T-cell (primary cell): ENCODE measurements at regions not wholly inside any gene's neighbourhood (a gene's known extent, or its start where the extent isn't known, plus 50 kb on each side); places are given as distances from the start of the nearest gene placed in this dataset.

Experiments used
- ATAC-seq, 4 experiments: fragments of 200-7000 bp in 3 of 4; fragments of 150-1000 bp in 1 of 4; cut with Tn5 transposase; replicated peaks in 1 of 4; 1 replicate in 3 of 4; 2 replicates in 1 of 4; pipeline ENCODE4 v1.10.0; 2021; ENCODE audit warnings: moderate library complexity in 3 of 4, mild to moderate bottlenecking in 2 of 4, moderate number of reproducible peaks in 1 of 4
- CTCF ChIA-PET, 2 donors: fragments of 300-600 bp; sonication (Branson Sonifier 250); formaldehyde crosslinking; loops; one replicate each; lab custom pipeline; 2022; ENCODE audit warnings: antibody characterized with exemption in 2 of 2; lab: Charles Lee
- POLR2A ChIA-PET, 2 donors: fragments of 300-600 bp; sonication (Branson Sonifier 250); formaldehyde crosslinking; loops; one replicate each; lab custom pipeline; 2022; ENCODE audit warnings: antibody characterized with exemption in 2 of 2; lab: Charles Lee
- DNase-seq, 35 experiments: peaks; one replicate each; pipeline versions ENCODE4 v3.0.0 to v3.0.0-alpha.2; 2013 to 2023
- H3K27ac ChIP-seq: one replicate; pipeline ENCODE4 v1.5.1; 2013; ENCODE audit warnings: low read length
- H3K27me3 ChIP-seq, 2 experiments: replicated peaks in 1 of 2; 1 replicate in 1 of 2; 2 replicates in 1 of 2; pipeline versions ENCODE4 v1.6.1 to v1.7.0; 2013; ENCODE audit warnings: low read length in 1 of 2, mixed read lengths in 1 of 2; ENCODE audit not compliant: control insufficient read depth in 2 of 2, insufficient read depth in 2 of 2; ENCODE audit errors: extremely low read depth in 1 of 2
- H3K36me3 ChIP-seq, 2 donors: 1 replicate in 1 of 2; 2 replicates in 1 of 2; pipeline versions ENCODE4 v1.6.1 to v1.7.0; 2013; ENCODE audit warnings: low read length in 1 of 2; ENCODE audit not compliant: control insufficient read depth in 2 of 2, insufficient read depth in 1 of 2; ENCODE audit errors: extremely low read depth in 1 of 2
- H3K4me1 ChIP-seq, 2 experiments: 1 replicate in 1 of 2; 2 replicates in 1 of 2; pipeline versions ENCODE4 v1.6.1 to v1.7.0; 2013; ENCODE audit warnings: low read length in 2 of 2, mixed read lengths in 1 of 2; ENCODE audit not compliant: insufficient read depth in 2 of 2, control insufficient read depth in 1 of 2; ENCODE audit errors: extremely low read depth in 1 of 2
- H3K4me3 ChIP-seq, 2 donors: 1 replicate in 1 of 2; 2 replicates in 1 of 2; pipeline versions ENCODE4 v1.5.1 to v1.7.0; 2013; ENCODE audit warnings: mild to moderate bottlenecking in 2 of 2, low read length in 1 of 2, moderate library complexity in 1 of 2; ENCODE audit not compliant: control insufficient read depth in 1 of 2; ENCODE audit errors: extremely low read depth in 1 of 2
- H3K9me3 ChIP-seq: 2 replicates; pipeline ENCODE4 v1.7.0; 2013
- H3K27ac Mint-ChIP-seq, 2 donors: one replicate each; pipeline ENCODE4 v1.8.0; 2020 to 2021; ENCODE audit warnings: mild to moderate bottlenecking in 2 of 2, mixed read lengths in 2 of 2
- H3K27me3 Mint-ChIP-seq, 2 donors: one replicate each; pipeline ENCODE4 v1.8.0; 2021 to 2022; ENCODE audit warnings: mixed read lengths in 2 of 2
- H3K36me3 Mint-ChIP-seq: one replicate; pipeline ENCODE4 v1.8.0; 2021; ENCODE audit warnings: mixed read lengths
- H3K4me1 Mint-ChIP-seq, 3 donors: one replicate each; pipeline ENCODE4 v1.8.0; 2020 to 2022; ENCODE audit warnings: mixed read lengths in 3 of 3, mild to moderate bottlenecking in 1 of 3
- H3K4me3 Mint-ChIP-seq, 3 donors: one replicate each; pipeline ENCODE4 v1.8.0; 2020 to 2022; ENCODE audit warnings: mild to moderate bottlenecking in 3 of 3, mixed read lengths in 3 of 3, moderate library complexity in 3 of 3
- H3K9me3 Mint-ChIP-seq, 3 donors: one replicate each; pipeline ENCODE4 v1.8.0; 2020 to 2022; ENCODE audit warnings: mixed read lengths in 3 of 3
- WGBS: methylation state at CpG from one replicate; pipeline ENCODE4 v1.1.5; 2013; ENCODE audit warnings: missing lambda C conversion rate; ENCODE audit not compliant: insufficient coverage; 5-methylcytosine and 5-hydroxymethylcytosine counted together

GRCh38 chr1:108064255-108064654 lies 99.3 kb upstream of the VAV3 start:
- no peak overlapping the region for H3K4me3 ChIP-seq
- H3K9me3 Mint-ChIP-seq, result peaks cover 6 to 14% (median 14%) of the 10 kb centered on the region in 3 donors
- ChIA-PET CTCF (no interaction called here), POLR2A (no interaction called here)
- no peaks in the 10 kb centered on the region for H3K36me3 ChIP-seq
- H3K36me3 Mint-ChIP-seq, result no peaks in the 10 kb centered on the region
- no peaks in the 10 kb centered on the region for H3K9me3 ChIP-seq
- H3K27ac ChIP-seq, result no peak overlapping the region
- H3K27me3 Mint-ChIP-seq, result no peaks in the 10 kb centered on the region
- no CpG with 5 or more reads among the region's 1 CpG for WGBS
- H3K27me3 ChIP-seq, result no peaks in the 10 kb centered on the region
- peaks cover 0 to 6% of the 10 kb centered on the region in 2 experiments for H3K4me1 ChIP-seq
- no peak overlapping the region for H3K4me3 Mint-ChIP-seq
- DNase-seq (no peak), ATAC-seq (no peak)
- no peak overlapping the region for H3K27ac Mint-ChIP-seq
- H3K4me1 Mint-ChIP-seq, result peaks cover 5 to 10% (median 8%) of the 10 kb centered on the region in 3 donors

- no peak for ATAC-seq
- Histone ChIP-seq H3K36me3 (no peaks in the 10 kb centered on the region), H3K27me3 (no peaks in the 10 kb centered on the region), H3K4me1 (peaks cover 0 to 6% of the 10 kb centered on the region in 2 experiments), H3K4me3 (no peak overlapping the region), H3K9me3 (no peaks in the 10 kb centered on the region), H3K27ac (no peak overlapping the region)
- peaks cover 5 to 10% (median 8%) of the 10 kb centered on the region in 3 donors for H3K4me1 Mint-ChIP-seq
- no peak overlapping the region for H3K27ac Mint-ChIP-seq
- H3K36me3 Mint-ChIP-seq, result no peaks in the 10 kb centered on the region
- 83% methylated on average over 1 of the region's 1 CpG for WGBS
- ChIA-PET CTCF (no interaction called here), POLR2A (no interaction called here)
- no peak overlapping the region for H3K4me3 Mint-ChIP-seq
- peaks cover 6 to 14% (median 14%) of the 10 kb centered on the region in 3 donors for H3K9me3 Mint-ChIP-seq
- DNase-seq, result no peak
- no peaks in the 10 kb centered on the region for H3K27me3 Mint-ChIP-seq
These were observed 98.7 kb upstream of the VAV3 start for GRCh38 chr1:108063703-108064102.

DNA sequence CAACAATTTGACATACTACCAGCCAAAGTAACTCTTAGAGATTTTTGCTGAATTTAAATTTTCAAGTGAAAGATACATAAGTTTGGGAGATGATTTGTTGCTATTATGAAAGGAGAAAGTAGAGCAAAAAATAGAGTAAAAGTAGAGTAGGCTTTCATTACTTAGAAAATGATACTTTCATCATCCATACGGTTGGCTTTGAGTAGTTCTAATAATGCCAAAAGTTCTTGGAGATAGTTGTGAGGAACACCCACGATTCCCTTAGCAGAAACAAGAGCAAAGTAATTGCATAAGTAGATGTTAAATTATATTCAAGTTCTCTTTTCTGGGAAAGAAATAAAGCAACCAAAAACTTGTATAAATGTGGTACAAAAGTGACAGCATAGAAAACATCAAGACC lies 95.0 kb upstream of the VAV3 start:
- H3K4me3 Mint-ChIP-seq, result no peak overlapping the region
- H3K4me1 ChIP-seq, result peaks cover 0 to 3% of the 10 kb centered on the region in 2 experiments
- peaks cover 6 to 14% (median 14%) of the 10 kb centered on the region in 3 donors for H3K9me3 Mint-ChIP-seq
- ChIA-PET POLR2A (no interaction called here), CTCF (interaction anchor here in 1 of 2 donors (0.7 kb wide), 1 partner anchor 35 kb away, joined by 5 read pairs; no protein-coding TSS in a partner anchor)
- ATAC-seq (no peak), DNase-seq (no peak)
- WGBS, result no CpG with 5 or more reads among the region's 2 CpGs
- no peaks in the 10 kb centered on the region for H3K36me3 Mint-ChIP-seq
- H3K4me3 ChIP-seq, result no peak overlapping the region
- no peak overlapping the region for H3K27ac ChIP-seq
- H3K36me3 ChIP-seq, result no peaks in the 10 kb centered on the region
- H3K27me3 Mint-ChIP-seq, result no peaks in the 10 kb centered on the region
- peaks cover 0 to 9% (median 0%) of the 10 kb centered on the region in 3 donors for H3K4me1 Mint-ChIP-seq
- H3K27ac Mint-ChIP-seq, result no peak overlapping the region
- no peaks in the 10 kb centered on the region for H3K9me3 ChIP-seq
- H3K27me3 ChIP-seq, result no peaks in the 10 kb centered on the region

DNA sequence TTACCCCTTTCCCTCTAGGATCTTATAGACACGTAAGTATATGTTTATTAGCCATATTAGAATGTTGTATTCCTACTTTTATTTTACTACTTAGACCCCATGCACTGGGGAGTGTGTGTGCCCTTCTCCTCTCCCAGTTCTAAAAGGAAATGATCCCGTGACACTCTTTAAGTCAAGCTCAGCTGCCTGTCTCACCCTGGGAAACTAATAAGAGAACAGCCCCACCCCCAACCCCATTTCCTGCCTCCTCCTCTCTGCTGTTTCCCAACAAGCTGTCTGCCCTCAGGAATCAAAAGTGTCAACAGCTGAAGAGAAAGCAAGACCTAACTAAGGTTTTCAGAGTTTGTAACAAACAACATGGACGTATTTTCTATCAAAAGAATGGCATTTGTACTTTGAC lies 92.6 kb upstream of the VAV3 start:
- Histone ChIP-seq H3K27me3 (no peaks in the 10 kb centered on the region), H3K9me3 (no peaks in the 10 kb centered on the region), H3K36me3 (no peaks in the 10 kb centered on the region), H3K27ac (no peak overlapping the region), H3K4me3 (no peak overlapping the region), H3K4me1 (peaks cover 0 to 3% of the 10 kb centered on the region in 2 experiments)
- POLR2A ChIA-PET, result no interaction called here
- CTCF ChIA-PET, result no interaction called here
- Mint-ChIP-seq H3K27me3 (no peaks in the 10 kb centered on the region), H3K4me1 (peaks cover 0 to 9% (median 0%) of the 10 kb centered on the region in 3 donors), H3K27ac (no peak overlapping the region), H3K9me3 (peaks cover 6 to 9% (median 9%) of the 10 kb centered on the region in 3 donors), H3K36me3 (no peaks in the 10 kb centered on the region), H3K4me3 (no peak overlapping the region)
- DNase-seq, result no peak
- ATAC-seq, result no peak
- 64% methylated on average over 1 of the region's 3 CpGs for WGBS

DNA sequence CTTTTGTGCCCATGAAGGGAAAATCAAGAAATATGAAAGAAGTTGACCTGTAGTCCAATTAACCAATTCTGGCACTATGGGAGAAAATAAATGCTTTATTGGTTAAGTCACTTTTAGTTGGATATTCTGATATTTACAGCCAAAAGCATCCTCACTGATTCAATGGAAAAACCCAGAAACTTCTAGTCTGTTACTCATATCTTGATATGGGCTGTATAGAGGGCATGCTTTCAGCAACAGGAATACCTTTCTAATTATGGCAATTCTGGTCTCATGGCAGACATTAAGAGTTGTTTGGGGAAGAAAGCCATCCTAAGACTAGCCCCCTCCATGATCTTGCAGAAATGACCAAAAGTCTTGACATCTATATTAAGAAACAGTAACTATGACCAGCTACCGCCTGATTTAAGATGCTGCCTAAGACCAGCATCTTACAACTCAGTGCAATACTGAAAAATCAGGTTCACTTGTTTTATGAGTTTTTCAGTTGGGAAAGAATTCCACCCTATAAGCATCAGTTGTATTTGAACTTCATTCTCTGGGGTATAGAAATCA lies 91.5 kb upstream of the VAV3 start:
- no CpG with 5 or more reads among the region's 1 CpG for WGBS
- Mint-ChIP-seq H3K27ac (no peak overlapping the region), H3K36me3 (no peaks in the 10 kb centered on the region), H3K9me3 (peaks cover under 1% of the 10 kb centered on the region in 3 donors), H3K27me3 (no peaks in the 10 kb centered on the region), H3K4me3 (no peak overlapping the region), H3K4me1 (peaks cover 0 to 9% (median 0%) of the 10 kb centered on the region in 3 donors)
- ChIA-PET POLR2A (no interaction called here), CTCF (no interaction called here)
- no peaks in the 10 kb centered on the region for H3K9me3 ChIP-seq
- no peak overlapping the region for H3K4me3 ChIP-seq
- peaks cover 3 to 6% of the 10 kb centered on the region in 2 experiments for H3K4me1 ChIP-seq
- H3K36me3 ChIP-seq, result no peaks in the 10 kb centered on the region
- H3K27ac ChIP-seq, result no peak overlapping the region
- no peak for DNase-seq
- H3K27me3 ChIP-seq, result no peaks in the 10 kb centered on the region
- no peak for ATAC-seq

DNA sequence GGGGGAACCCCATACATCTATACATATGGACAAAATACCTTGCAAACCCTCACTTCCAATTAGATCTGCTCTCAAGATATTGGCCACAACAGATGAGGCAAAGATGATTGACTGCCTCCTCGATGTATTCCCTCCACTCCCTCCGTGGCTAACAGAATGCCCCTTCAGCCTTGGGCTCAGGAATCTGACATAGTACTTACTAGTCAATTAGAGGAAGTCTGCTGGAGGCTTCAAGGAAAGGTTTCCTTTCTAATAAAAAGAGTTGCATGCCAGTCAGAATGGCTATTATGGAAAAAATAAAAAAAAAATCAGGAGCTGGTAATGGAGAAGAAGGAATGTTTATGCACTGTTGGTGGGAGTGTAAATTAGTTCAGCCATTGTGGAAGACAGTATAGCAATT lies 90.4 kb upstream of the VAV3 start:
- Histone ChIP-seq H3K9me3 (no peaks in the 10 kb centered on the region), H3K27ac (no peak overlapping the region), H3K4me3 (no peak overlapping the region), H3K4me1 (peaks cover 12 to 16% of the 10 kb centered on the region in 2 experiments), H3K36me3 (no peaks in the 10 kb centered on the region), H3K27me3 (no peaks in the 10 kb centered on the region)
- no peaks in the 10 kb centered on the region for H3K27me3 Mint-ChIP-seq
- peaks cover 0 to 9% (median 0%) of the 10 kb centered on the region in 3 donors for H3K4me1 Mint-ChIP-seq
- H3K4me3 Mint-ChIP-seq, result no peak overlapping the region
- ATAC-seq (no peak), DNase-seq (no peak)
- ChIA-PET POLR2A (no interaction called here), CTCF (no interaction called here)
- WGBS, result 100% methylated on average over 1 of the region's 2 CpGs
- H3K9me3 Mint-ChIP-seq, result no peaks in the 10 kb centered on the region
- no peak overlapping the region for H3K27ac Mint-ChIP-seq
- no peaks in the 10 kb centered on the region for H3K36me3 Mint-ChIP-seq
